ENCODE measurements at regions not wholly inside any gene's neighbourhood (a gene's known extent, or its start where the extent isn't known, plus 50 kb on each side); places are given as distances from the start of the nearest gene placed in this dataset.

GRCh38 chr17:15042311-15042710 lies 222.8 kb downstream of the PMP22 start:
- DNase-seq (ENCODE audit: low read depth in 2 of 2), result no peak

- no peak for DNase-seq (ENCODE audit: low read depth in 2 of 2)
Observed at GRCh38 chr17:15039366-15039765, 225.8 kb downstream of the PMP22 start.

GRCh38 chr17:15038656-15039055 lies 226.5 kb downstream of the PMP22 start:
- DNase-seq (ENCODE audit: low read depth in 2 of 2), result no peak

- no peak for DNase-seq (ENCODE audit: low read depth in 2 of 2)
Observed at GRCh38 chr17:15036238-15036637, 228.9 kb downstream of the PMP22 start.

GRCh38 chr17:15031975-15032374 lies 233.2 kb downstream of the PMP22 start:
- no peak for DNase-seq (ENCODE audit: low read depth in 2 of 2)

- DNase-seq (ENCODE audit: low read depth in 2 of 2), result no peak
Observed at GRCh38 chr17:15029469-15029868, 235.7 kb downstream of the PMP22 start.

- DNase-seq (ENCODE audit: low read depth in 2 of 2), result no peak
Observed at GRCh38 chr17:15027853-15028252, 237.3 kb downstream of the PMP22 start.

GRCh38 chr17:15026088-15026487 lies 239.0 kb downstream of the PMP22 start:
- DNase-seq (ENCODE audit: low read depth in 2 of 2), result no peak

- no peak for DNase-seq (ENCODE audit: low read depth in 2 of 2)
Observed at GRCh38 chr17:15023589-15024336, 241.4 kb downstream of the PMP22 start.

- no peak for DNase-seq (ENCODE audit: low read depth in 2 of 2)
Observed at GRCh38 chr17:15019158-15019557, 246.0 kb downstream of the PMP22 start.

- no peak for DNase-seq (ENCODE audit: low read depth in 2 of 2)
Observed at GRCh38 chr17:15012351-15012980, 252.7 kb downstream of the PMP22 start.

GRCh38 chr17:15009087-15009486 lies 256.0 kb downstream of the PMP22 start:
- DNase-seq (ENCODE audit: low read depth in 2 of 2), result no peak

- no peak for DNase-seq (ENCODE audit: low read depth in 2 of 2)
Observed at GRCh38 chr17:15007147-15007553, 258.0 kb downstream of the PMP22 start.

GRCh38 chr17:15006421-15007128 lies 258.6 kb downstream of the PMP22 start:
- no peak for DNase-seq (ENCODE audit: low read depth in 2 of 2)

GRCh38 chr17:15000661-15001060 lies 264.5 kb downstream of the PMP22 start:
- no peak for DNase-seq (ENCODE audit: low read depth in 2 of 2)

GRCh38 chr17:14997290-14997689 lies 267.8 kb downstream of the PMP22 start:
- DNase-seq (ENCODE audit: low read depth in 2 of 2), result no peak

GRCh38 chr17:14986127-14986526 lies 279.0 kb downstream of the PMP22 start:
- no peak for DNase-seq (ENCODE audit: low read depth in 2 of 2)

GRCh38 chr17:14972844-14973243 lies 292.3 kb downstream of the PMP22 start:
- no peak for DNase-seq (ENCODE audit: low read depth in 2 of 2)

- no peak for DNase-seq (ENCODE audit: low read depth in 2 of 2)
Observed at GRCh38 chr17:14971054-14971453, 294.1 kb downstream of the PMP22 start.

- no peak for DNase-seq (ENCODE audit: low read depth in 2 of 2)
Observed at GRCh38 chr17:14959106-14959648, 305.9 kb downstream of the PMP22 start.

- no peak for DNase-seq (ENCODE audit: low read depth in 2 of 2)
Observed at GRCh38 chr17:14953405-14953804, 311.7 kb downstream of the PMP22 start.

GRCh38 chr17:14950686-14951085 lies 314.4 kb downstream of the PMP22 start:
- DNase-seq (ENCODE audit: low read depth in 2 of 2), result no peak

- no peak for DNase-seq (ENCODE audit: low read depth in 2 of 2)
Observed at GRCh38 chr17:14950216-14950615, 314.9 kb downstream of the PMP22 start.
